Suprapubic skin (tissue), 4 donors: ENCODE measurements at regions not wholly inside any gene's neighbourhood (a gene's known extent, or its start where the extent isn't known, plus 50 kb on each side); places are given as distances from the start of the nearest gene placed in this dataset.

ENCODE experiments used
- EP300 ChIP-seq: sonication (generic); formaldehyde crosslinking; IDR thresholded peaks from one replicate; pipeline ENCODE4 v1.6.1; 2017; ENCODE audit warnings: antibody characterized with exemption
- POLR2A ChIP-seq, 2 donors: fragments of 450-650 bp; IDR thresholded peaks; one replicate each; pipeline ENCODE4 v1.6.1; 2017; ENCODE audit warnings: antibody characterized with exemption in 2 of 2, mild to moderate bottlenecking in 2 of 2, moderate library complexity in 2 of 2
- POLR2AphosphoS5 ChIP-seq, 3 donors: sonication (generic); formaldehyde crosslinking; IDR thresholded peaks; one replicate each; pipeline ENCODE4 v1.6.1; 2017; ENCODE audit warnings: antibody characterized with exemption in 3 of 3
- TF ChIP-seq, protein P1 (sequence below), 2 donors: fragments of 200-600 bp in 1 of 2; fragments of 450-650 bp in 1 of 2; sonication (generic) in 1 of 2; IDR thresholded peaks; one replicate each; pipeline ENCODE4 v1.5.1; 2016 to 2019; ENCODE audit warnings: antibody characterized with exemption in 2 of 2, mild to moderate bottlenecking in 1 of 2, moderate library complexity in 1 of 2

DNA sequence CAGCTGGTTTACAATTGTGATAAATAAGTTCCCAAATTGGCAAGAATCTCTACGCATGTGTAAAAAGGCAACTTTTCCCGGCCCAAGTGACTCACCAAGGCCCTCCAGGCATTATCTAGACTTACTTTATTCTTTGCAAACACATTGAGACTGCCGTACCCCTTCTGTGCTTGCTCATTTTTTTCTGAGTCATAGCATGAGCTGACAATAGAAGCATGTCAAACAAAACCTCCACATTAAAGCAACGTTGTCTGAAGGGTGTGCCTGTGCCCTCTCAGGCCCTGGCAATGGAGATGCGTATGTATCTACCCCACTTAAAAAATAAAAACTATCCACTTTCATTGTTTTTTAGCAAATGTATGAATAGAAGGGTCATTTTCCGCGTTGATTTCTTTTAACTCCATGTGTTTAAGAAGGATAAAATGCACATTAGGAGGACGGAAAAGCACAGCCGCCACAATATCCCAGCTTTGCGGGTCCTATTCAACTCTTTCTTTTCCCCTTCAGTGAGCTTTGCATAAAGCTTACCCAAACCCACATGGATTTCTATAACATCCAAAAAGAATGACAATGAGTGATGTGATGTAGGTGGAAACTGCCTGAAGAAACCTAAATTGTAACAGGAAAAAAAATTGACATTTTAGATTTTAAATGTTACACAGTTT, 298.2 kb downstream of the CDCA7 start:
- TF ChIP-seq, protein P1, sequence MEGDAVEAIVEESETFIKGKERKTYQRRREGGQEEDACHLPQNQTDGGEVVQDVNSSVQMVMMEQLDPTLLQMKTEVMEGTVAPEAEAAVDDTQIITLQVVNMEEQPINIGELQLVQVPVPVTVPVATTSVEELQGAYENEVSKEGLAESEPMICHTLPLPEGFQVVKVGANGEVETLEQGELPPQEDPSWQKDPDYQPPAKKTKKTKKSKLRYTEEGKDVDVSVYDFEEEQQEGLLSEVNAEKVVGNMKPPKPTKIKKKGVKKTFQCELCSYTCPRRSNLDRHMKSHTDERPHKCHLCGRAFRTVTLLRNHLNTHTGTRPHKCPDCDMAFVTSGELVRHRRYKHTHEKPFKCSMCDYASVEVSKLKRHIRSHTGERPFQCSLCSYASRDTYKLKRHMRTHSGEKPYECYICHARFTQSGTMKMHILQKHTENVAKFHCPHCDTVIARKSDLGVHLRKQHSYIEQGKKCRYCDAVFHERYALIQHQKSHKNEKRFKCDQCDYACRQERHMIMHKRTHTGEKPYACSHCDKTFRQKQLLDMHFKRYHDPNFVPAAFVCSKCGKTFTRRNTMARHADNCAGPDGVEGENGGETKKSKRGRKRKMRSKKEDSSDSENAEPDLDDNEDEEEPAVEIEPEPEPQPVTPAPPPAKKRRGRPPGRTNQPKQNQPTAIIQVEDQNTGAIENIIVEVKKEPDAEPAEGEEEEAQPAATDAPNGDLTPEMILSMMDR (IDR thresholded peaks at IDR 0.05): no peak
- TF ChIP-seq POLR2AphosphoS5 (IDR thresholded peaks at IDR 0.05): no peak
- TF ChIP-seq POLR2A (IDR thresholded peaks at IDR 0.05): no peak
- TF ChIP-seq EP300: no peak
